Thyroid gland (tissue), 4 donors: ENCODE measurements at regions not wholly inside any gene's neighbourhood (a gene's known extent, or its start where the extent isn't known, plus 50 kb on each side); places are given as distances from the start of the nearest gene placed in this dataset.
A peak's percentile ranks its signal among the peaks of the same experiment; 100 is the strongest.

Experiments
- DNase-seq, 2 donors: peaks; one replicate each; pipeline ENCODE4 v3.0.0-alpha.2; 2019
- H3K27ac ChIP-seq, 3 donors: fragments of 200-600 bp; sonication (generic); 1 replicate in 2 of 3; 2 replicates in 1 of 3; pipeline ENCODE4 v1.5.1; 2016 to 2019; ENCODE audit warnings: mild to moderate bottlenecking in 1 of 3, moderate library complexity in 1 of 3
- H3K27me3 ChIP-seq: fragments of 200-600 bp; sonication (generic); one replicate; pipeline ENCODE4 v1.5.1; 2019
- H3K36me3 ChIP-seq, 2 donors: fragments of 200-600 bp; sonication (generic); one replicate each; pipeline ENCODE4 v1.5.1; 2016 to 2019
- H3K4me1 ChIP-seq, 2 donors: fragments of 200-600 bp; sonication (generic); one replicate each; pipeline ENCODE4 v1.5.1; 2017 to 2019
- H3K4me3 ChIP-seq, 3 donors: fragments of 200-600 bp; sonication (generic); replicated peaks in 1 of 3; 1 replicate in 2 of 3; 2 replicates in 1 of 3; pipeline ENCODE4 v1.5.1; 2016; ENCODE audit warnings: mild to moderate bottlenecking in 1 of 3
- H3K9me3 ChIP-seq: fragments of 200-600 bp; sonication (generic); one replicate; pipeline ENCODE4 v1.5.1; 2017
- POLR2A ChIP-seq, 2 donors: fragments of 450-650 bp; IDR thresholded peaks; one replicate each; pipeline ENCODE4 v1.6.1; 2017; ENCODE audit warnings: antibody characterized with exemption in 2 of 2, mild to moderate bottlenecking in 2 of 2, moderate library complexity in 1 of 2
- WGBS, 2 donors: methylation state at CpG; one replicate each; pipeline ENCODE4 v1.1.5; 2017; 5-methylcytosine and 5-hydroxymethylcytosine counted together
- intact Hi-C: fragments of 100-400 bp; cut with DNase I; formaldehyde crosslinking; loops from one replicate; pipeline ENCODE4 v1.15.1; 2023
- TF ChIP-seq, protein P1 (sequence below), 6 experiments: fragments of 200-600 bp in 3 of 6; fragments of 450-650 bp in 3 of 6; sonication (generic) in 3 of 6; IDR thresholded peaks; one replicate each; pipeline ENCODE4 v1.5.1; 2016 to 2019; ENCODE audit warnings: antibody characterized with exemption in 6 of 6, mild to moderate bottlenecking in 2 of 6, inconsistent platforms in 1 of 6, moderate library complexity in 1 of 6

- no peaks in the 10 kb centered on the region for H3K36me3 ChIP-seq
- H3K27me3 ChIP-seq = no peaks in the 10 kb centered on the region
- no peak overlapping the region for H3K27ac ChIP-seq
- no peak overlapping the region for H3K4me3 ChIP-seq
- no peak for DNase-seq
- 93 to 100% methylated on average over 1 of the region's 1 CpG for WGBS, 2 donors
- H3K4me1 ChIP-seq = no peaks in the 10 kb centered on the region
- H3K9me3 ChIP-seq = no peaks in the 10 kb centered on the region
- intact Hi-C loops = no loop called here
- no peak for TF ChIP-seq POLR2A (IDR thresholded peaks at IDR 0.05)
- TF ChIP-seq, protein P1, sequence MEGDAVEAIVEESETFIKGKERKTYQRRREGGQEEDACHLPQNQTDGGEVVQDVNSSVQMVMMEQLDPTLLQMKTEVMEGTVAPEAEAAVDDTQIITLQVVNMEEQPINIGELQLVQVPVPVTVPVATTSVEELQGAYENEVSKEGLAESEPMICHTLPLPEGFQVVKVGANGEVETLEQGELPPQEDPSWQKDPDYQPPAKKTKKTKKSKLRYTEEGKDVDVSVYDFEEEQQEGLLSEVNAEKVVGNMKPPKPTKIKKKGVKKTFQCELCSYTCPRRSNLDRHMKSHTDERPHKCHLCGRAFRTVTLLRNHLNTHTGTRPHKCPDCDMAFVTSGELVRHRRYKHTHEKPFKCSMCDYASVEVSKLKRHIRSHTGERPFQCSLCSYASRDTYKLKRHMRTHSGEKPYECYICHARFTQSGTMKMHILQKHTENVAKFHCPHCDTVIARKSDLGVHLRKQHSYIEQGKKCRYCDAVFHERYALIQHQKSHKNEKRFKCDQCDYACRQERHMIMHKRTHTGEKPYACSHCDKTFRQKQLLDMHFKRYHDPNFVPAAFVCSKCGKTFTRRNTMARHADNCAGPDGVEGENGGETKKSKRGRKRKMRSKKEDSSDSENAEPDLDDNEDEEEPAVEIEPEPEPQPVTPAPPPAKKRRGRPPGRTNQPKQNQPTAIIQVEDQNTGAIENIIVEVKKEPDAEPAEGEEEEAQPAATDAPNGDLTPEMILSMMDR (IDR thresholded peaks at IDR 0.05) = no peak
These were observed 278.8 kb upstream of the DIAPH2 start for GRCh38 chrX:96405842-96406241.

DNA sequence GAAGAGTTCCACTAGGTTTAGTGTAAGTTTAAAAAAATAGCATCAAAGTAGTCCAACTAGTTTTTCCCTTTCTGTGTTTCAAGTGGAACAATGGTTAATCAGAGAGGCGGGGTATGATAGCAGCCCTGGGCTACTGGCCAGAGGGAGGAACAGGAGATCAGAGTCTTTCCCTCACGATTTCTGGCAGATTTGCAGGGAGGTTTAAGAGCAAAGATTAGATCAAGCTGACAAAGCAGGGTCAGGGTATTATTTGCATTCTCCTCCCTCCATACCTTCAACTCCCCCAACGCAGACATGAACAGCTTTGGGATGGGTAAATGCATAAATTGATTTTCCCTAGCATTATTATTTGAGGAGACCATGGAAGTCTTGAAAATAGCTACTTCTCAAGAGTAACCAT lies 277.6 kb upstream of the DIAPH2 start:
- DNase-seq = peak; percentile 47 to 49
- no peaks in the 10 kb centered on the region for H3K36me3 ChIP-seq
- H3K9me3 ChIP-seq = no peaks in the 10 kb centered on the region
- intact Hi-C loops = no loop called here
- no peak overlapping the region for H3K4me3 ChIP-seq
- no peak overlapping the region for H3K27ac ChIP-seq
- H3K27me3 ChIP-seq = no peaks in the 10 kb centered on the region
- WGBS, 2 donors = 6 to 21% methylated on average over 3 of the region's 3 CpGs
- no peaks in the 10 kb centered on the region for H3K4me1 ChIP-seq
- no peak for TF ChIP-seq POLR2A (IDR thresholded peaks at IDR 0.05)
- TF ChIP-seq, protein P1 (IDR thresholded peaks at IDR 0.05) = no peak

DNA sequence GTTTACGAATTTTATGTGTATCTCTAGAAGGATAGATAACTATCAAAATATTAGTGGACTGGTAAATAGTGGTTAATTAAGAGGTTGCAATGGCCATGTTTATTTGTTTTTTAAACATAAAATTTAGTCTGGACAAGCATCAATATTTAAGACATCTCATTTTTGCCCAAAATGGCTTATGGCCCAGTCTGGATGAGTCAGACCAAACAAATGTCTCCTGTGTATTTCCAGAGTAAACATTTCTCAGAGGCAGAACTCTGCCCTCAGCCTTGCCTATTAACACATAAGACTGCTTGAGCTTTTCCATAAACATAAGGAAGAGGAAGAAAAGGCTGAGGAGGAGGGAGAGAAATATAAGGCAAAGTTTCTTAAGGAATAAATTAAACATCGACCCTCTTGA lies 277.1 kb upstream of the DIAPH2 start:
- Histone ChIP-seq H3K27me3 (no peaks in the 10 kb centered on the region), H3K36me3 (no peaks in the 10 kb centered on the region), H3K4me1 (no peaks in the 10 kb centered on the region), H3K4me3 (no peak overlapping the region), H3K9me3 (no peaks in the 10 kb centered on the region), H3K27ac (no peak overlapping the region)
- 61 to 74% methylated on average over 2 of the region's 2 CpGs for WGBS, 2 donors
- intact Hi-C loops = no loop called here
- no peak for DNase-seq
- TF ChIP-seq, protein P1 (IDR thresholded peaks at IDR 0.05) = no peak
- no peak for TF ChIP-seq POLR2A (IDR thresholded peaks at IDR 0.05)

GRCh38 chrX:96407981-96408380 lies 276.7 kb upstream of the DIAPH2 start:
- Histone ChIP-seq H3K27me3 (no peaks in the 10 kb centered on the region), H3K27ac (no peak overlapping the region), H3K9me3 (no peaks in the 10 kb centered on the region), H3K4me3 (no peak overlapping the region), H3K36me3 (no peaks in the 10 kb centered on the region), H3K4me1 (no peaks in the 10 kb centered on the region)
- TF ChIP-seq, protein P1 (IDR thresholded peaks at IDR 0.05) = no peak
- TF ChIP-seq POLR2A (IDR thresholded peaks at IDR 0.05) = no peak
- intact Hi-C loops = no loop called here
- 65 to 68% methylated on average over 2 of the region's 2 CpGs for WGBS, 2 donors
- DNase-seq = no peak

GRCh38 chrX:96410927-96411326 lies 273.7 kb upstream of the DIAPH2 start:
- intact Hi-C loops = no loop called here

More at GRCh38 chrX:96410927-96411326, 273.7 kb upstream of the DIAPH2 start:
- no peaks in the 10 kb centered on the region for H3K9me3 ChIP-seq
- no peak for DNase-seq
- WGBS, 2 donors = 88 to 100% methylated on average over 2 of the region's 2 CpGs
- no peak overlapping the region for H3K4me3 ChIP-seq
- TF ChIP-seq, protein P1 (IDR thresholded peaks at IDR 0.05) = no peak
- no peak for TF ChIP-seq POLR2A (IDR thresholded peaks at IDR 0.05)
- H3K27ac ChIP-seq = no peak overlapping the region
- no peaks in the 10 kb centered on the region for H3K4me1 ChIP-seq
- no peaks in the 10 kb centered on the region for H3K36me3 ChIP-seq
- H3K27me3 ChIP-seq = no peaks in the 10 kb centered on the region
